CD14-positive monocyte (primary cell): ENCODE measurements at regions not wholly inside any gene's neighbourhood (a gene's known extent, or its start where the extent isn't known, plus 50 kb on each side); places are given as distances from the start of the nearest gene placed in this dataset.

ENCODE experiments used
- DNase-seq, 3 donors: peaks; one replicate each; pipeline ENCODE4 v3.0.0-alpha.2; 2011 to 2022
- H2AFZ ChIP-seq: 2 replicates; pipeline ENCODE4 v1.6.0; 2012; ENCODE audit warnings: mild to moderate bottlenecking, low read depth, low read length, inconsistent platforms; ENCODE audit not compliant: insufficient read depth, poor library complexity, severe bottlenecking
- H3K27ac ChIP-seq, 2 donors: 1 replicate in 1 of 2; 2 replicates in 1 of 2; pipeline ENCODE4 v1.5.1; 2012 to 2013; ENCODE audit warnings: low read length in 2 of 2, control low read depth in 1 of 2, inconsistent platforms in 1 of 2, low read depth in 1 of 2, mild to moderate bottlenecking in 1 of 2
- H3K27me3 ChIP-seq, 2 donors: one replicate each; pipeline versions ENCODE4 v1.6.0 to v1.6.1; 2011 to 2013; ENCODE audit warnings: low read length in 2 of 2; ENCODE audit not compliant: control insufficient read depth in 2 of 2, insufficient read depth in 2 of 2
- H3K36me3 ChIP-seq, 2 donors: replicated peaks in 1 of 2; 1 replicate in 1 of 2; 2 replicates in 1 of 2; pipeline versions ENCODE4 v1.5.1 to v1.6.1; 2012 to 2013; ENCODE audit warnings: low read length in 2 of 2, control low read depth in 1 of 2, inconsistent platforms in 1 of 2, mild to moderate bottlenecking in 1 of 2; ENCODE audit not compliant: insufficient read depth in 2 of 2, control insufficient read depth in 1 of 2
- H3K4me1 ChIP-seq, 2 donors: 1 replicate in 1 of 2; 2 replicates in 1 of 2; pipeline versions ENCODE4 v1.5.1 to v1.6.1; 2012 to 2013; ENCODE audit warnings: low read length in 2 of 2, control low read depth in 1 of 2, inconsistent platforms in 1 of 2, mild to moderate bottlenecking in 1 of 2, moderate library complexity in 1 of 2; ENCODE audit not compliant: insufficient read depth in 2 of 2, control insufficient read depth in 1 of 2
- H3K4me2 ChIP-seq: replicated peaks from 2 replicates; pipeline ENCODE3; 2012; ENCODE audit warnings: low read length, moderate library complexity, mild to moderate bottlenecking; ENCODE audit not compliant: poor library complexity, severe bottlenecking; ENCODE audit errors: extremely low read depth
- H3K4me3 ChIP-seq, 3 experiments: fragments of 200-600 bp in 1 of 3; sonication (generic) in 1 of 3; replicated peaks in 1 of 3; 1 replicate in 2 of 3; 2 replicates in 1 of 3; pipeline ENCODE4 v1.5.1; 2011 to 2013; ENCODE audit warnings: low read length in 3 of 3, mild to moderate bottlenecking in 3 of 3, control low read depth in 2 of 3, low read depth in 2 of 3, inconsistent platforms in 1 of 3, moderate library complexity in 1 of 3
- H3K79me2 ChIP-seq: 2 replicates; pipeline ENCODE4 v1.6.0; 2012; ENCODE audit warnings: mild to moderate bottlenecking, control low read depth, inconsistent platforms, low read length, moderate library complexity; ENCODE audit not compliant: insufficient read depth
- H3K9ac ChIP-seq: 2 replicates; pipeline ENCODE4 v1.6.0; 2017; ENCODE audit warnings: low read length, mild to moderate bottlenecking; ENCODE audit not compliant: insufficient read depth, poor library complexity, severe bottlenecking
- H3K9me3 ChIP-seq, 2 donors: replicated peaks in 1 of 2; 1 replicate in 1 of 2; 2 replicates in 1 of 2; pipeline versions ENCODE4 v1.5.1 to v1.6.1; 2012 to 2013; ENCODE audit warnings: low read length in 2 of 2, control low read depth in 1 of 2; ENCODE audit not compliant: control insufficient read depth in 1 of 2, insufficient read depth in 1 of 2
- H4K20me1 ChIP-seq: 2 replicates; pipeline ENCODE4 v1.6.0; 2012; ENCODE audit warnings: mild to moderate bottlenecking, low read length, control low read depth, moderate library complexity; ENCODE audit not compliant: insufficient read depth
- H3K27ac Mint-ChIP-seq, 7 donors: one replicate each; pipeline ENCODE4 v1.8.0; 2020; ENCODE audit warnings: mild to moderate bottlenecking in 7 of 7, mixed read lengths in 7 of 7, moderate library complexity in 6 of 7, inconsistent platforms in 2 of 7
- H3K27me3 Mint-ChIP-seq, 3 donors: one replicate each; pipeline ENCODE4 v1.8.0; 2021 to 2022; ENCODE audit warnings: low read depth in 3 of 3, mild to moderate bottlenecking in 3 of 3, mixed read lengths in 3 of 3, moderate library complexity in 3 of 3, inconsistent platforms in 1 of 3
- H3K36me3 Mint-ChIP-seq, 2 donors: one replicate each; pipeline ENCODE4 v1.8.0; 2020; ENCODE audit warnings: mixed read lengths in 2 of 2, inconsistent platforms in 1 of 2, mild to moderate bottlenecking in 1 of 2
- H3K4me1 Mint-ChIP-seq: one replicate; pipeline ENCODE4 v1.8.0; 2020; ENCODE audit warnings: mild to moderate bottlenecking, mixed read lengths
- H3K4me3 Mint-ChIP-seq, 2 donors: one replicate each; pipeline ENCODE4 v1.8.0; 2020; ENCODE audit warnings: mild to moderate bottlenecking in 2 of 2, mixed read lengths in 2 of 2, moderate library complexity in 1 of 2
- H3K9me3 Mint-ChIP-seq, 7 donors: one replicate each; pipeline ENCODE4 v1.8.0; 2020 to 2022; ENCODE audit warnings: mixed read lengths in 7 of 7, mild to moderate bottlenecking in 6 of 7, moderate library complexity in 6 of 7, inconsistent platforms in 2 of 7
- CTCF ChIP-seq: fragments of 200-600 bp; IDR thresholded peaks from one replicate; pipeline ENCODE4 v1.8.0; 2022; ENCODE audit warnings: antibody characterized with exemption, mild to moderate bottlenecking
- WGBS: methylation state at CpG from one replicate; pipeline ENCODE4 v1.1.5; 2013; ENCODE audit warnings: missing lambda C conversion rate; ENCODE audit not compliant: insufficient coverage; 5-methylcytosine and 5-hydroxymethylcytosine counted together
- intact Hi-C, 2 donors: fragments of 100-400 bp; cut with micrococcal nuclease; formaldehyde crosslinking; loops; one replicate each; pipeline versions ENCODE4 v1.15.0 to v1.15.1; 2023

DNA sequence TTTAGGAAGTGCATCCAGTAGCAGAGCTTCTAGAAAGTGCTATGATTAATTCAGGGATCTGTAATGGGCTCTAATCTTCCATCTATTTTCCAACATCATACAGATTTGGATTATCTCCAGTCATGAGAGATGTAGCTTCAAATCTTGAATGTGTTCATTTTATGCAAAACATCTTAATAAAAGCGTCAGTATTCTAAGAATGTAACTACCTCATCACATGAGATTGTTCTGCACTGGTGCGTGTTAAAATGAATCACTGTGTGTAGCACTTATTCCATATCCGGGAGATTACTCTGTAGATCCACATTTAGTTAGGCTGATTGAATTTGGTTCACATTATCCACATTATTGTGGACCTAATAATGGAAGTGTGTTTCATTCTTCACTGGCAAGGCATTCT is 344.9 kb upstream of the CHRM2 start:
- Histone ChIP-seq H3K4me2 (no peak overlapping the region), H3K4me3 (no peak overlapping the region), H3K36me3 (no peaks in the 10 kb centered on the region), H3K4me1 (no peaks in the 10 kb centered on the region), H3K27me3 (no peaks in the 10 kb centered on the region), H4K20me1 (no peaks in the 10 kb centered on the region), H3K27ac (no peak overlapping the region), H3K79me2 (no peaks in the 10 kb centered on the region), H3K9me3 (peaks cover 17 to 19% of the 10 kb centered on the region in 2 donors), H3K9ac (no peak overlapping the region), H2AFZ (no peak overlapping the region)
- Mint-ChIP-seq H3K4me3 (no peak overlapping the region), H3K9me3 (peaks cover 0 to 31% (median 9%) of the 10 kb centered on the region in 7 donors), H3K4me1 (no peaks in the 10 kb centered on the region), H3K27me3 (peaks cover 0 to 2% (median 0%) of the 10 kb centered on the region in 3 donors), H3K36me3 (no peaks in the 10 kb centered on the region), H3K27ac (no peak overlapping the region)
- DNase-seq = no peak
- intact Hi-C loops = no loop called here
- no peak for TF ChIP-seq CTCF
- no CpG with 5 or more reads among the region's 3 CpGs for WGBS

DNA sequence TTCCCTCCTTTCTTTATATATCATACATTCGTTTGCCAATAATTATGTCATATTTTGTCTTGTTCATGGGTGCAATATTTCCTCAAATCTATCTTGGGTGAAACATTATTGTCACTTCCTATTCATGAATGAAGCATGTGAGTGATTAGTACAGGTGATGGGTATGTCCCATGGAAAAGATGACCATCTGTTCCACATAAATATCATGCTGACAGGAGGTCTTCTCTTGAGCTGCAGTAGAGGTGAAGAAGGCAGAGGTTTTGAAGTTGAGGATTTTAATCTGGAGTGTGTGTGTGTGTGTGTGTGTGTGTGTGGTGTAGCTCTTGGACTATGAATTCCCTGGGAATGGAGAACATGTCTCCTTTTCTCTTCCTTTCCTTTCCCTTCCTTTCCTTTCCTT is 350.5 kb upstream of the CHRM2 start:
- peaks cover 0 to 3% of the 10 kb centered on the region in 2 donors for H3K9me3 ChIP-seq
- WGBS = no CpG with 5 or more reads among the region's 1 CpG
- no peaks in the 10 kb centered on the region for H3K4me1 ChIP-seq
- no peaks in the 10 kb centered on the region for H4K20me1 ChIP-seq
- no peak overlapping the region for H3K4me2 ChIP-seq
- H3K36me3 Mint-ChIP-seq = no peaks in the 10 kb centered on the region
- H3K9me3 Mint-ChIP-seq = peaks cover 0 to 7% (median 2%) of the 10 kb centered on the region in 7 donors
- intact Hi-C loops = no loop called here
- H3K27ac ChIP-seq = no peak overlapping the region
- H2AFZ ChIP-seq = no peak overlapping the region
- H3K36me3 ChIP-seq = no peaks in the 10 kb centered on the region
- no peak overlapping the region for H3K4me3 Mint-ChIP-seq
- TF ChIP-seq CTCF = no peak
- H3K79me2 ChIP-seq = no peaks in the 10 kb centered on the region
- no peaks in the 10 kb centered on the region for H3K27me3 ChIP-seq
- peaks cover 0 to 2% (median 0%) of the 10 kb centered on the region in 3 donors for H3K27me3 Mint-ChIP-seq
- no peak overlapping the region for H3K4me3 ChIP-seq
- H3K4me1 Mint-ChIP-seq = no peaks in the 10 kb centered on the region
- H3K9ac ChIP-seq = no peak overlapping the region
- no peak for DNase-seq
- H3K27ac Mint-ChIP-seq = peak overlapping the region in 1 of 7 donors; percentile 35
